HS-5 (cell line): ENCODE measurements at regions not wholly inside any gene's neighbourhood (a gene's known extent, or its start where the extent isn't known, plus 50 kb on each side); places are given as distances from the start of the nearest gene placed in this dataset.

ENCODE experiments used
- DNase-seq: peaks from one replicate; pipeline ENCODE4 v3.0.0-alpha.2; 2012; ENCODE audit warnings: low read depth

GRCh38 chr14:87102811-87103378, 890.1 kb downstream of the GALC start:
- no peak for DNase-seq

GRCh38 chr14:87097015-87097414, 896.0 kb downstream of the GALC start:
- DNase-seq = no peak

GRCh38 chr14:87094913-87095312, 898.1 kb downstream of the GALC start:
- no peak for DNase-seq

GRCh38 chr14:87088588-87088987, 904.4 kb downstream of the GALC start:
- DNase-seq = no peak

GRCh38 chr14:87087881-87088280, 905.1 kb downstream of the GALC start:
- DNase-seq = no peak

DNA sequence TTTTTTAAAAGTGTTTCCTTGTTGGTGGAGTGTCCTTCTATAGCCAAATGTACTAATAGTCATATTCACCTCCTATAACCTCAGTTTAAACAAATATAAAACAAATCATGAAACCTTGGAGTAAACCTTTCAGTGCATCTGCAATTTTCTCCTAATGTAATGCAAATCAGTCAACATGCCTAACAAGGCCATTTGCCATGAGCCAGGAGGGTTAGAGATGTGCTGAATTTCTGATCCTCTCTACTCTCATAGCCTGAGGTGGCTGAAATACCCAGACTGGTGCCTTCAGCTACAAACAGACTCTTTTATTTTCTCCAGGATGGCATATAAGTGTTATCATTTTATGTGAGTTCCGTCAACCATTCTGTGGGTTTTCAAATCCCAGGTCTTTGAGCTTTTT, 908.1 kb downstream of the GALC start:
- no peak for DNase-seq

- DNase-seq = no peak
These were observed 910.1 kb downstream of the GALC start for GRCh38 chr14:87082917-87083316.

GRCh38 chr14:87081004-87081403, 912.0 kb downstream of the GALC start:
- no peak for DNase-seq

DNA sequence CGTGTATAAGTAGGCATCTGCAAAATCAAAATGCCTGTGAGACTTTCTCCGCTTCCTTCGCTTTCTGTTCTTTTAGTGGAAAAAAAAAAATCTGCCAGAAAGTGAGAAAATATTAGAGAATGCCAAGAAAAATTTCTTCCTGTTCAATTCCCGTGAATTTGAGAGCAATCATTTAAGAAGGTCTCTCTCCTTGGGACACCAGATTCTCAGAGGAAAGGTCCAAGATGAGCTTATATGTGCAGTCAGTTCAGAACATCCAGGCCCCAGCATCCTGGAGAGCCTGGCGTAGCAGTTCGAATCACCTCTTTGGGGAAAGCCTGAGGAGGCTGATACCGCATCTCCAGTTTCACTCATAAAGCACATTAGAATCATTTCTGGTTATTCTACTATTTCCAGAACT, 912.8 kb downstream of the GALC start:
- no peak for DNase-seq

DNA sequence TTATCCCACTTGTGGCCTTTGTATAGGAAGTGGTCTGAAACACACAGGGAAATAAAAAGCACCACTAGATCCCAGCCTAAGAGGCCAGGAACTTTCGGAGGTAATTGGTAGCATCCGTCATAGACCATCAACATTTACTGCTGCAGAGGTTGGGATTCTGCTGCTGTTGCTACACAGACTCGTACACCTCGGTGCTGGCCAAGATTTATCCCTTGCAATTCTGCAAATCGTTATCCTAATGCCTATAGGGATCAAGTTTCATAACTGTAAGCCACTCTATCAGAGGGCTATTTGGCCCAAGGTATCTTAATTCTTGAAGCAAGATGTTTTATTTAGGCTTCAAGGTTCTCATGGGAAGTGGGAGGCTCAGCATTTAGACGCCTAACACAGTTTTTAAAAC, 913.6 kb downstream of the GALC start:
- no peak for DNase-seq

DNA sequence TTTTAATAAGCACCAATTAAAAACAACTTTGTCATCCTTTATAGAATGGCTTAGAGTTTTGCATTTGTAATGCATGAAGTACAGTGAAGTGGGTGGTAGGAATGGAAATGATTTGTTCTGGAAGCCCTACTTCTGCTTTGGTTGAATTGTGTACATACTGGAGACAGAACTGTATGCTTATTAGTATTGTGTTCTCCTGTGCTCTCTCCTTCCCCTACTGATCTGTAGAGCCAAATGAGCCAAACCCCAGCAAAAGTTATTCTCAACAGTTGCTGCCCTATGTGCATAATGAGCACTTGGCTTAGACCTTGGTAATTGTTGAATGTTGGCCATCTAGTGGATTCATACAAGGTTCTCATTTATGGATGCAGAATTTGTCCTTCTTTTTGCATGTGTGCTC, 916.1 kb downstream of the GALC start:
- no peak for DNase-seq

DNA sequence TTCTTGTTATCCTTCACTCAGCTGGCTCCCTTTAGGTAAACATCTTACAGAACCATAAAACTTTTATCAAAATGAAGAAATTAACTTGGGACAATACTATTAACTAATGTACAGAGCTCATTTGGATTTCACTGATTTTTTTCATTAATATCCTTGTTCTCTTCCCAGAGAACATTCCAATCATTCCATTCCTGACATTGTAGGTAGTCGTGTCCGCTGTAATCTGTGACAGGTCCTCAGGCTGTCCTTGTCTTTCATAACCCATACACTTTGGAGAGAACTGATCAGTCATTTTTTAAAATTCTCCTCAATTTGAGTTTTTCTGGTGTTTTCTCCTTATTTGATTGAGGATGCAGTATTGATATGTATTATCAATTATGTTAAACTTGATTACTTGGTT, 916.8 kb downstream of the GALC start:
- DNase-seq = no peak

- no peak for DNase-seq
These were observed 919.0 kb downstream of the GALC start for GRCh38 chr14:87073880-87074570.

DNA sequence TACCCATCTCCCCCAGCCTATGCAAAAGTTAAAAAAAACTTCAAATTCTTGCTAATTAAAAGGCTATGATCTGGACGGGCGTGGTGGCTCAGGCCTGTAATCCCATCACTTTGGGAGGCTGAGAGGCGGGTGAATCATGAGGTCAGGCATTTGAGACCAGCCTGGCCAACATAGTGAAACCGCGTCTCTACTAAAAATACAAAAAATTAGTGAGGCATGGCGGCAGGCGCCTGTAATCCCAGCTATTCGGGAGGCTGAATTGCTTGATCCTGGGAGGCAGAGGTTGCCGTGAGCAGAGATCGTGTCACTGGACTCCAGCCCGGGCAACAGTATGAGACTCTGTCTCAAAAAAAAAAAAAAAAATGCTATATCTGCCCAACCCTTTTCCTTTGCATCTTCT, 925.4 kb downstream of the GALC start:
- DNase-seq = no peak

DNA sequence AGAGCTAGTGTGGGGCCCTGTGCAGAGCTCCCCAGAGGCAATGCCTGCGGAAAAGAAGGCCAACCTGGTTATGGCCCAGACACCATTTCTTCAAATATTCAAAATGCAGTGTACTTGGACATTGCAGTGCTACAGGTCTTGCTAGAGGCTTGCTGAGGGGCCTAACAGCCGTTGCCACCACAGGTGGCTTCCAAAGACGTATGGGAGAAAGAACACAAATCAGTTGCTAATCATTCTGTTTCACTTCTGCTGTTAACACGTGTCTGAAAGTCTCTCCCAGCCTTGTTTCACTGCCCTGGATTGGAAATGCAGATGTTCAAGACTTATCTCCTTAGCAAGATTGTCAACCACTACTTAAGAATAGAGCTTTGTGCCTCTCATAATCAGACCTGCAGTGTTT, 925.9 kb downstream of the GALC start:
- DNase-seq = no peak

- DNase-seq = no peak
These were observed 926.7 kb downstream of the GALC start for GRCh38 chr14:87066221-87066817.

GRCh38 chr14:87065366-87065765, 927.6 kb downstream of the GALC start:
- DNase-seq = no peak

DNA sequence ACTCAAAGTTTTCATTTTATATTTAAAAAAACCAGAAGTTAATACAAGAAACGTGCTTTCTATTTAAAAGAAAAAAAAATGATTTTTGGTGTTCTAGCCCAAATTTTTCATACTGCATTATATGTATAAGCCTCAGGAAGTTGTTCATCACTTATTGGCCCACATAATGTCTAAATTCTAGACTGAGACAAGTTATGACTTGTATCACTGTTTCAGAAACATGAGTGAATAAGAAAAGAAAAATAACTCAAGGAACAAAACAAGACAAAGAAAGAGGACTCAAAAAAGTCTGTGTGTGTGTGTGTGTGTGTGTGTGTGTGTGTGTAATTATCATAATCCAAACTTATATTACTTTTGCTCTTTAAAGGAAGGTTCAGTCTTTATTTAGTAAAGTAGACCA, 929.8 kb downstream of the GALC start:
- DNase-seq = no peak

- no peak for DNase-seq
These were observed 932.6 kb downstream of the GALC start for GRCh38 chr14:87060405-87060804.

GRCh38 chr14:87059060-87059839, 933.7 kb downstream of the GALC start:
- no peak for DNase-seq

- no peak for DNase-seq
These were observed 938.0 kb downstream of the GALC start for GRCh38 chr14:87055007-87055406.

- no peak for DNase-seq
These were observed 940.2 kb downstream of the GALC start for GRCh38 chr14:87052646-87053225.

- DNase-seq = no peak
These were observed 942.6 kb downstream of the GALC start for GRCh38 chr14:87050421-87050820.
